Panc1 (cell line): ENCODE measurements at regions not wholly inside any gene's neighbourhood (a gene's known extent, or its start where the extent isn't known, plus 50 kb on each side); places are given as distances from the start of the nearest gene placed in this dataset.

ENCODE experiments used
- TF ChIP-seq, protein P1 (sequence below): fragments of 450-650 bp; IDR thresholded peaks from 2 replicates; pipeline ENCODE4 v1.5.1; 2017; ENCODE audit warnings: mild to moderate bottlenecking
- TF ChIP-seq, protein P2 (sequence below), 2 experiments: IDR thresholded peaks; 2 replicates each; pipeline ENCODE4 v1.6.1; 2011 to 2012; ENCODE audit warnings: low read depth in 2 of 2, control low read depth in 1 of 2, low read length in 1 of 2, mild to moderate bottlenecking in 1 of 2, moderate library complexity in 1 of 2; ENCODE audit not compliant: insufficient read depth in 1 of 2

DNA sequence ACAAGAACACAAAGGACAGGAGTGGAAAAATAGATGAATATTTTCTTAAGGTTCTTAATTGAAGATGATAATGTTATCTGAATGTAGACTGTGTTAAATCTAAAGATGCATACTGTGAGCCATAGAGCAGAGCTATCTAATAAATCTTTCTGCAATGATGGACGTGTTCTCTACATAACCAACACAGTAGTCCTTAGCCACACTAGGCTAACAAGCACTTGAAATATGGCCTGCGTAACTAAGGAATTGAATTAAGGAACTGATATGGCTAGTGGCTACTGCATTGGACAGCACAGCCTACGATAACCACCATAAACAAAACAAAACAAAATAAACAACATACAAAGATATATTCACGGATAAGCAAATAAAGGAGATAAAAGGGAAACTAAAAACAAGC is 181.3 kb downstream of the LYPLAL1 start:
- TF ChIP-seq, protein P1, sequence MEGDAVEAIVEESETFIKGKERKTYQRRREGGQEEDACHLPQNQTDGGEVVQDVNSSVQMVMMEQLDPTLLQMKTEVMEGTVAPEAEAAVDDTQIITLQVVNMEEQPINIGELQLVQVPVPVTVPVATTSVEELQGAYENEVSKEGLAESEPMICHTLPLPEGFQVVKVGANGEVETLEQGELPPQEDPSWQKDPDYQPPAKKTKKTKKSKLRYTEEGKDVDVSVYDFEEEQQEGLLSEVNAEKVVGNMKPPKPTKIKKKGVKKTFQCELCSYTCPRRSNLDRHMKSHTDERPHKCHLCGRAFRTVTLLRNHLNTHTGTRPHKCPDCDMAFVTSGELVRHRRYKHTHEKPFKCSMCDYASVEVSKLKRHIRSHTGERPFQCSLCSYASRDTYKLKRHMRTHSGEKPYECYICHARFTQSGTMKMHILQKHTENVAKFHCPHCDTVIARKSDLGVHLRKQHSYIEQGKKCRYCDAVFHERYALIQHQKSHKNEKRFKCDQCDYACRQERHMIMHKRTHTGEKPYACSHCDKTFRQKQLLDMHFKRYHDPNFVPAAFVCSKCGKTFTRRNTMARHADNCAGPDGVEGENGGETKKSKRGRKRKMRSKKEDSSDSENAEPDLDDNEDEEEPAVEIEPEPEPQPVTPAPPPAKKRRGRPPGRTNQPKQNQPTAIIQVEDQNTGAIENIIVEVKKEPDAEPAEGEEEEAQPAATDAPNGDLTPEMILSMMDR, result no peak
- TF ChIP-seq, protein P2, sequence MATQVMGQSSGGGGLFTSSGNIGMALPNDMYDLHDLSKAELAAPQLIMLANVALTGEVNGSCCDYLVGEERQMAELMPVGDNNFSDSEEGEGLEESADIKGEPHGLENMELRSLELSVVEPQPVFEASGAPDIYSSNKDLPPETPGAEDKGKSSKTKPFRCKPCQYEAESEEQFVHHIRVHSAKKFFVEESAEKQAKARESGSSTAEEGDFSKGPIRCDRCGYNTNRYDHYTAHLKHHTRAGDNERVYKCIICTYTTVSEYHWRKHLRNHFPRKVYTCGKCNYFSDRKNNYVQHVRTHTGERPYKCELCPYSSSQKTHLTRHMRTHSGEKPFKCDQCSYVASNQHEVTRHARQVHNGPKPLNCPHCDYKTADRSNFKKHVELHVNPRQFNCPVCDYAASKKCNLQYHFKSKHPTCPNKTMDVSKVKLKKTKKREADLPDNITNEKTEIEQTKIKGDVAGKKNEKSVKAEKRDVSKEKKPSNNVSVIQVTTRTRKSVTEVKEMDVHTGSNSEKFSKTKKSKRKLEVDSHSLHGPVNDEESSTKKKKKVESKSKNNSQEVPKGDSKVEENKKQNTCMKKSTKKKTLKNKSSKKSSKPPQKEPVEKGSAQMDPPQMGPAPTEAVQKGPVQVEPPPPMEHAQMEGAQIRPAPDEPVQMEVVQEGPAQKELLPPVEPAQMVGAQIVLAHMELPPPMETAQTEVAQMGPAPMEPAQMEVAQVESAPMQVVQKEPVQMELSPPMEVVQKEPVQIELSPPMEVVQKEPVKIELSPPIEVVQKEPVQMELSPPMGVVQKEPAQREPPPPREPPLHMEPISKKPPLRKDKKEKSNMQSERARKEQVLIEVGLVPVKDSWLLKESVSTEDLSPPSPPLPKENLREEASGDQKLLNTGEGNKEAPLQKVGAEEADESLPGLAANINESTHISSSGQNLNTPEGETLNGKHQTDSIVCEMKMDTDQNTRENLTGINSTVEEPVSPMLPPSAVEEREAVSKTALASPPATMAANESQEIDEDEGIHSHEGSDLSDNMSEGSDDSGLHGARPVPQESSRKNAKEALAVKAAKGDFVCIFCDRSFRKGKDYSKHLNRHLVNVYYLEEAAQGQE (IDR thresholded peaks at IDR 0.05; ENCODE audit: insufficient read depth in 1 of 2, low read depth in 2 of 2, low read length in 1 of 2), result no peak
